AG10803 (cell line): ENCODE measurements at regions not wholly inside any gene's neighbourhood (a gene's known extent, or its start where the extent isn't known, plus 50 kb on each side); places are given as distances from the start of the nearest gene placed in this dataset.

Experiments
- DNase-seq: peaks from one replicate; pipeline ENCODE4 v3.0.0; 2010; ENCODE audit warnings: low read depth
- H3K4me3 ChIP-seq: 2 replicates; pipeline ENCODE4 v1.5.1; 2011; ENCODE audit warnings: mild to moderate bottlenecking, low read length, control low read depth
- TF ChIP-seq, protein P1 (sequence below): conservative IDR thresholded peaks from 2 replicates; pipeline ENCODE4 v1.5.1; 2011; ENCODE audit warnings: mild to moderate bottlenecking, low read length, control low read depth, inconsistent platforms

DNA sequence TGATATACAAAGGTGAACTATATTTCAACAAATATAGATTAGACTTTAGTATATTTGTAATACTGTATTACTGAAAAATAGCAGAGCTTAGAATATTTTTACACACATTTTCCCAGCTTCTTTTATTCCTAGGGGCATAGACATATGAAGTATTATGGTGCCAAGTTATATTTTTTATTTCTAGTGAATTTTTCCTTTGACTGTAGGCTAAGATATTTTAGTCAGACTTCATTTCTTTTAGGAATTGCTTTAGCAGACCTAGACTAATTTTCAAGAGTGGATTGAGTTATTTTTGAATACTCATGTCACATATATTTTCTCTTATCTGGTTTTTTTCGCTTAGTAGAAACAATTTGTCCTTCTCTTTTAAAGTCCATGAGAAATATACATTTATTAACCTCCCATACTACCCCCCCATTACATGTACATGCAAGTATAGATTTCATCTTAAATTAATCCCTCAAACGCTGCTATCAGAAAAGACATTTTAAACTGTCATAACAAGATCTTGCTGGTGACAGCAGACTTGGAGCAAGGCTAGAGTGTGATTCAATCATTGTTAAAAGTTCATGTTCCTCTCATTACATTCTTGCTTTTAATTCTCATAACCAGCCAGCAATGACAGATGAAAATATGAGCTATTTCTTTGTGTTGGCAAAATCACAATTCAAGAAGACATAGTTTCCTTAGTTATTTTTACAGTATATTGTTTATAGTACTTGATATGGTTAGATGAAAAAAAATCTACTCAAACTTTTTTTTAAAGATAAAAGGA lies 456.1 kb downstream of the AEBP2 start:
- DNase-seq = no peak
- TF ChIP-seq, protein P1, sequence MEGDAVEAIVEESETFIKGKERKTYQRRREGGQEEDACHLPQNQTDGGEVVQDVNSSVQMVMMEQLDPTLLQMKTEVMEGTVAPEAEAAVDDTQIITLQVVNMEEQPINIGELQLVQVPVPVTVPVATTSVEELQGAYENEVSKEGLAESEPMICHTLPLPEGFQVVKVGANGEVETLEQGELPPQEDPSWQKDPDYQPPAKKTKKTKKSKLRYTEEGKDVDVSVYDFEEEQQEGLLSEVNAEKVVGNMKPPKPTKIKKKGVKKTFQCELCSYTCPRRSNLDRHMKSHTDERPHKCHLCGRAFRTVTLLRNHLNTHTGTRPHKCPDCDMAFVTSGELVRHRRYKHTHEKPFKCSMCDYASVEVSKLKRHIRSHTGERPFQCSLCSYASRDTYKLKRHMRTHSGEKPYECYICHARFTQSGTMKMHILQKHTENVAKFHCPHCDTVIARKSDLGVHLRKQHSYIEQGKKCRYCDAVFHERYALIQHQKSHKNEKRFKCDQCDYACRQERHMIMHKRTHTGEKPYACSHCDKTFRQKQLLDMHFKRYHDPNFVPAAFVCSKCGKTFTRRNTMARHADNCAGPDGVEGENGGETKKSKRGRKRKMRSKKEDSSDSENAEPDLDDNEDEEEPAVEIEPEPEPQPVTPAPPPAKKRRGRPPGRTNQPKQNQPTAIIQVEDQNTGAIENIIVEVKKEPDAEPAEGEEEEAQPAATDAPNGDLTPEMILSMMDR = no peak
- H3K4me3 ChIP-seq = no peak overlapping the region

DNA sequence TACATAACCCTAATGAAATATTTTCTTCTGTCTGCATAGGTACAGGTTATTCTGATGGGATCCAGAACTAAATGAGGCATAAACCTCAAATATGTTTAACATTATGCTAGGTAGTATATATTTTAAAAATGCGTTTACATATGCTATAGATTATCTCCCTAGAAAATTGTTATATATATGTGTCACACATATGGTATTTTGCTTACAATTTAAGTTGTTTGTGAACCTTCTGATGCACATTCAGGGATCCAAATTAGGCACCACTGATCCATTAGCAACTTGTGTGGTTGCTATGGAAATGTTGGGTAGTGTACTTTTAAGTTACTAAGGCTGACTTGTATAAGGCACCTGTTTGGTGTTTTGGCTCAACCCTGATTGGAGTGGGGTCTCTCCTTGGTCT lies 456.7 kb downstream of the AEBP2 start:
- no peak for DNase-seq
- H3K4me3 ChIP-seq = no peak overlapping the region
- TF ChIP-seq, protein P1 = no peak

DNA sequence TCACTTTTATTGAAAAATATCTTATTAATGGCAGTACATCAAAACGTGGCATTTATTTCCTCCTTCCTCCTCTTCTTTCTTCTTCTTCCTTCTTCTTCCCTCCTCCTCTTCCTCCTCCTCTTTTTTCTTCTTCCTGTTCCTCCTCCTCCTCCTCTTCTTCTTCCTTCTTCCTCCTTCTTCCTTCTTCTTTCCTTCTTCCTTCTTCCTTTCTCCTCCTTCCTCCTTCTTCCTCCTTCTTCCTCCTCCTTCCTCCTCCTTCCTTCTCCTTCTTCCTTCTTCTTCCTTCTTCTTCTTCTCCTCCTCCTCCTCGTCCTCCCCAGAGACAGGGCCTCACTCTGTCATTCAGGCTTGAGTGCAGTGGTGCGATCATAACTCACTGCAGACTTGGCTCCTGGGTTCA lies 457.2 kb downstream of the AEBP2 start:
- no peak overlapping the region for H3K4me3 ChIP-seq
- no peak for DNase-seq
- TF ChIP-seq, protein P1 = no peak

DNA sequence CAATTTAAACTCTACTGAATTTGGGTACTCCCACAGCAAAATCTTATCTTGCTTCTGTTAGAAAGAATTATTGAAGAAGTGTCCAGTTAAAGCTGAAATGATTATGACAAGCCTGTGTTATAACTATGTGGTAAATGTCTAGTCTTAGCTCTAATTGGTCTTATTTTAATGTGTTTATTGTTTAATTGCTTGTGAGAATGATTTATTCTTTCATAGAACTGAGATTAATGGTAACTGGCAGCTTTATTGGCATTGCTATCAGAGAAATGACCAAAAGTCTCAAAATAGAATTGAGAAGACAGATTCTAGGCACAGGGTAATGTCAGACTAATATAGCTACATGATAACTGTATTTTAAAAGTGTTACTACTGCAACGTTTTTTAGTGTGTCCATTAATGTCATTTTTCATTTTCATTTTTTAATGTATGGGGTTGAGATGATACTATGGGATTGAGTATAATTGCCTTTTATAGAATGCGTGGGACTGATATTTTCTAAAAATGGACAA lies 458.7 kb downstream of the AEBP2 start:
- TF ChIP-seq, protein P1 = no peak
- no peak for DNase-seq
- H3K4me3 ChIP-seq = no peak overlapping the region

DNA sequence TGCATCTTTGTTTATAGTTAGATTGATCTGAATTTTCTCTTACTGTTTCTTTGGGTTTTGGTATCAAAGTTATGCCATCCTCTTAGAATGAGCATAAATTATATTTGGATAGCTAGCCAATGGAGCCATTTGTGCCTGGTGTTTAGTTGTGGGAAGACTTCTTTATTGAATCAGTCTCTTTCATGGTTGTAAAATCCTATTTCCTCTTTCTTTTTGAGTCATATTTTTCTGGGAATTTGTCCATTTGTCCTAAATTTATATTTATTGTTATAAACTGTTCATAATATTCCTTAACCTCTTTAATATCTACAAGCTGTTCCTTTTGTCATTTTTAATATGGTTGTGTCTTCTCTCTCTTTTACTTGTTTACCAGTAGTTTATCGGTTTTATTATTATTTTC lies 462.5 kb downstream of the AEBP2 start:
- TF ChIP-seq, protein P1 = no peak
- no peak overlapping the region for H3K4me3 ChIP-seq
- no peak for DNase-seq

DNA sequence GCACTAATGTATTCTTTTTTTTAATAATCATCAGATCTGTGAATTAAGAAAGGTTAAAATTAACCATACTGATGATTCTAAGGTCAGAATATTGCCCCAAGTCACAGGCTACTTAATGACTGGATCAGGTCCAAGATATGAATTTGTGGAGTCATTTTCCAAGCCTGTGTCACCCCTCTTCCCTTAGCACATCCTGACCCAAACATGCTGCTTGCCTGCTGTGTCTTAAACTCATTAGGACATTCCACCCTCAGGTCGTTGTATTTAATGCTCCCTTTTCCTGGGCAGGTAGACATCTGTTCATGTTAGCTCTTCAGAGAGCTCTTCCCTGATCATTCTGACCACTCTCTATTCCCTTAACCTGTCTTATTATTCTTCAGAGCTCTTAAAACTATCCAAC lies 463.5 kb upstream of the PDE3A start:
- DNase-seq = no peak
- TF ChIP-seq, protein P1 = no peak
- H3K4me3 ChIP-seq = no peak overlapping the region

DNA sequence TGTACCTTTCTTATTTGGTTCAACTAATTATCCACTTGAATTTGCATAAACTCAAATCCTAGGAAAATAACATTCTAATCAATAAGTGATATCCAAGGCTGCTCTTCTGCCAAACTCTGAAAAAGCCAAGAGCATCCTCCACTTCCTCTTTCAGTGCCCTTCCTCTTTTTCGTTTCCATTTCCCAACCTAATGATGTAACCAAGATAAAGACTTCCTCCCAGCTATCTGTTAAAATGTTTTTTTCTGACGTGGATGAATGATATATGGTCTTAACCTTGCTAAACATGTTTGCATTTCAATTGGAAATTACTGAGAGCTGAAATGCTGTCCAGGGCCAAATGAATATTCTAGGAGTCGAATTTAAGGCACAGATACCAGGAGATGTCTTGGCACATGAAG lies 459.5 kb upstream of the PDE3A start:
- TF ChIP-seq, protein P1 = no peak
- H3K4me3 ChIP-seq = no peak overlapping the region
- no peak for DNase-seq
